PC-3 (cell line): ENCODE measurements at regions not wholly inside any gene's neighbourhood (a gene's known extent, or its start where the extent isn't known, plus 50 kb on each side); places are given as distances from the start of the nearest gene placed in this dataset.
A peak's percentile ranks its signal among the peaks of the same experiment; 100 is the strongest.

Experiments
- ATAC-seq: fragments of 200-7000 bp; cut with Tn5 transposase; 2 replicates; pipeline ENCODE4 v1.9.1; 2020; ENCODE audit warnings: mild to moderate bottlenecking, moderate library complexity
- BruUV-seq: library from RNA; stranded (reverse); fragments of 400-500 nt; replicated peaks from 2 replicates; lab custom pipeline; 2021; lab: Mats Ljungman, UMichigan
- CTCF ChIA-PET: fragments of 300-600 bp; sonication (Branson Sonifier 250); formaldehyde crosslinking; loops from one replicate; lab custom pipeline; 2022; ENCODE audit warnings: antibody characterized with exemption; lab: Charles Lee
- POLR2A ChIA-PET: fragments of 300-600 bp; sonication (Branson Sonifier 250); formaldehyde crosslinking; loops from one replicate; lab custom pipeline; 2022; ENCODE audit warnings: antibody characterized with exemption; ENCODE audit not compliant: unreplicated experiment; lab: Charles Lee
- DNase-seq: peaks from one replicate; pipeline ENCODE4 v3.0.0-alpha.2; 2015
- H2AFZ ChIP-seq: fragments of 300-600 bp; sonication (generic); 2 replicates; pipeline ENCODE4 v1.6.0; 2016; ENCODE audit warnings: antibody characterized with exemption, low read length
- H3F3A ChIP-seq: fragments of 300-600 bp; sonication (generic); one replicate; pipeline ENCODE4 v1.6.0; 2017; ENCODE audit warnings: antibody characterized with exemption, low read length, control low read depth, mild to moderate bottlenecking; ENCODE audit not compliant: unreplicated experiment
- H3K27ac ChIP-seq: fragments of 300-600 bp; sonication (generic); 2 replicates; pipeline ENCODE4 v1.5.1; 2016; ENCODE audit warnings: mild to moderate bottlenecking, low read length
- H3K27me3 ChIP-seq: fragments of 300-600 bp; sonication (generic); 2 replicates; pipeline ENCODE4 v1.6.1; 2016; ENCODE audit warnings: low read length, mixed read lengths
- H3K36me3 ChIP-seq: fragments of 300-600 bp; sonication (generic); 2 replicates; pipeline ENCODE4 v1.6.1; 2016; ENCODE audit warnings: low read depth, mixed run types, low read length, mixed read lengths
- H3K4me1 ChIP-seq: fragments of 300-600 bp; sonication (generic); 2 replicates; pipeline ENCODE4 v1.5.1; 2016; ENCODE audit warnings: low read length; ENCODE audit not compliant: insufficient read depth
- H3K4me2 ChIP-seq: fragments of 300-600 bp; sonication (generic); 2 replicates; pipeline ENCODE4 v1.6.0; 2016; ENCODE audit warnings: low read length
- H3K4me3 ChIP-seq: fragments of 300-600 bp; sonication (generic); 2 replicates; pipeline ENCODE4 v1.5.1; 2016; ENCODE audit warnings: mild to moderate bottlenecking, low read length, mixed read lengths
- H3K79me2 ChIP-seq: fragments of 300-600 bp; sonication (generic); 2 replicates; pipeline ENCODE4 v1.6.1; 2017; ENCODE audit warnings: low read length, mixed read lengths
- H3K9ac ChIP-seq: fragments of 300-600 bp; sonication (generic); 2 replicates; pipeline ENCODE4 v1.6.0; 2016; ENCODE audit warnings: mild to moderate bottlenecking, low read length
- H3K9me2 ChIP-seq: fragments of 300-600 bp; sonication (generic); replicated peaks from 2 replicates; pipeline ENCODE4 v1.6.1; 2016; ENCODE audit warnings: mixed run types, low read length, mixed read lengths
- H3K9me3 ChIP-seq: fragments of 300-600 bp; sonication (generic); 2 replicates; pipeline ENCODE4 v1.6.1; 2016; ENCODE audit warnings: low read length, mixed read lengths
- H4K20me1 ChIP-seq: fragments of 300-600 bp; sonication (generic); 2 replicates; pipeline ENCODE4 v1.6.1; 2016; ENCODE audit warnings: low read length, mixed read lengths
- EZH2 ChIP-seq: fragments of 300-600 bp; sonication (generic); IDR thresholded peaks from one replicate; pipeline ENCODE4 v1.6.1; 2017; ENCODE audit warnings: antibody characterized with exemption, mild to moderate bottlenecking, low read length; ENCODE audit not compliant: unreplicated experiment
- EZH2phosphoT487 ChIP-seq: fragments of 300-600 bp; sonication (generic); IDR thresholded peaks from 2 replicates; pipeline ENCODE4 v1.6.1; 2018; ENCODE audit warnings: mild to moderate bottlenecking, antibody characterized with exemption, low read length, borderline replicate concordance
- intact Hi-C: fragments of 100-400 bp; cut with micrococcal nuclease; formaldehyde crosslinking; loops from 2 replicates; pipeline ENCODE4 v1.9.0; 2023
- TF ChIP-seq, protein P1 (sequence below): fragments of 300-600 bp; sonication (generic); conservative IDR thresholded peaks from 2 replicates; pipeline ENCODE4 v1.5.1; 2017; ENCODE audit warnings: antibody characterized with exemption, low read depth, mild to moderate bottlenecking, low read length

- H3K4me2 ChIP-seq, result no peak overlapping the region
- no peak overlapping the region for H3K27ac ChIP-seq
- intact Hi-C loops, result no loop called here
- ChIA-PET CTCF (no interaction called here), POLR2A (no interaction called here)
- no peak overlapping the region for H3K9ac ChIP-seq
- H3K9me2 ChIP-seq, result no peaks in the 10 kb centered on the region
- H3K79me2 ChIP-seq, result no peaks in the 10 kb centered on the region
- no peaks in the 10 kb centered on the region for H3F3A ChIP-seq
- H4K20me1 ChIP-seq, result no peaks in the 10 kb centered on the region
- no peaks in the 10 kb centered on the region for H3K4me1 ChIP-seq
- DNase-seq (no peak), ATAC-seq (no peak)
- H2AFZ ChIP-seq, result no peak overlapping the region
- H3K9me3 ChIP-seq, result no peaks in the 10 kb centered on the region
- no peak overlapping the region for H3K4me3 ChIP-seq
- BruUV-seq, result no TSS peak
- TF ChIP-seq, protein P1, sequence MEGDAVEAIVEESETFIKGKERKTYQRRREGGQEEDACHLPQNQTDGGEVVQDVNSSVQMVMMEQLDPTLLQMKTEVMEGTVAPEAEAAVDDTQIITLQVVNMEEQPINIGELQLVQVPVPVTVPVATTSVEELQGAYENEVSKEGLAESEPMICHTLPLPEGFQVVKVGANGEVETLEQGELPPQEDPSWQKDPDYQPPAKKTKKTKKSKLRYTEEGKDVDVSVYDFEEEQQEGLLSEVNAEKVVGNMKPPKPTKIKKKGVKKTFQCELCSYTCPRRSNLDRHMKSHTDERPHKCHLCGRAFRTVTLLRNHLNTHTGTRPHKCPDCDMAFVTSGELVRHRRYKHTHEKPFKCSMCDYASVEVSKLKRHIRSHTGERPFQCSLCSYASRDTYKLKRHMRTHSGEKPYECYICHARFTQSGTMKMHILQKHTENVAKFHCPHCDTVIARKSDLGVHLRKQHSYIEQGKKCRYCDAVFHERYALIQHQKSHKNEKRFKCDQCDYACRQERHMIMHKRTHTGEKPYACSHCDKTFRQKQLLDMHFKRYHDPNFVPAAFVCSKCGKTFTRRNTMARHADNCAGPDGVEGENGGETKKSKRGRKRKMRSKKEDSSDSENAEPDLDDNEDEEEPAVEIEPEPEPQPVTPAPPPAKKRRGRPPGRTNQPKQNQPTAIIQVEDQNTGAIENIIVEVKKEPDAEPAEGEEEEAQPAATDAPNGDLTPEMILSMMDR, result 0 out of 2 replicates have a peak, but pooled peaks have one; percentile 25
- no peak for TF ChIP-seq EZH2
- TF ChIP-seq EZH2phosphoT487, result no peak
- H3K36me3 ChIP-seq, result no peaks in the 10 kb centered on the region
- H3K27me3 ChIP-seq, result no peaks in the 10 kb centered on the region
These were observed 163.0 kb upstream of the NLRP1 start for GRCh38 chr17:5747276-5747675.

- H3K27me3 ChIP-seq, result no peaks in the 10 kb centered on the region
- CTCF ChIA-PET, result no interaction called here
These were observed 163.7 kb upstream of the NLRP1 start for GRCh38 chr17:5747964-5748363.

GRCh38 chr17:5753421-5753820 lies 169.1 kb upstream of the NLRP1 start:
- ChIA-PET CTCF (no interaction called here), POLR2A (no interaction called here)
- no peaks in the 10 kb centered on the region for H3K36me3 ChIP-seq
- DNase-seq, result no peak
- no peaks in the 10 kb centered on the region for H3K9me2 ChIP-seq
- no peaks in the 10 kb centered on the region for H4K20me1 ChIP-seq
- no peak overlapping the region for H3K9ac ChIP-seq
- ATAC-seq, result no peak
- TF ChIP-seq EZH2 (no peak), EZH2phosphoT487 (no peak)
- TF ChIP-seq, protein P1, result no peak
- H3K4me1 ChIP-seq, result no peaks in the 10 kb centered on the region
- H2AFZ ChIP-seq, result no peak overlapping the region
- H3F3A ChIP-seq, result no peaks in the 10 kb centered on the region
- BruUV-seq, result no TSS peak
- intact Hi-C loops, result no loop called here
- no peak overlapping the region for H3K4me3 ChIP-seq
- no peaks in the 10 kb centered on the region for H3K9me3 ChIP-seq
- no peaks in the 10 kb centered on the region for H3K27me3 ChIP-seq
- H3K79me2 ChIP-seq, result no peaks in the 10 kb centered on the region
- no peak overlapping the region for H3K27ac ChIP-seq
- no peak overlapping the region for H3K4me2 ChIP-seq

More at GRCh38 chr17:5747964-5748363, 163.7 kb upstream of the NLRP1 start:
- Histone ChIP-seq H3K9me3 (no peaks in the 10 kb centered on the region), H3K9me2 (no peaks in the 10 kb centered on the region), H3K36me3 (no peaks in the 10 kb centered on the region), H4K20me1 (no peaks in the 10 kb centered on the region), H3K4me1 (no peaks in the 10 kb centered on the region), H3K79me2 (no peaks in the 10 kb centered on the region), H3K4me2 (no peak overlapping the region), H3K9ac (no peak overlapping the region), H2AFZ (no peak overlapping the region), H3K4me3 (no peak overlapping the region), H3F3A (no peaks in the 10 kb centered on the region), H3K27ac (no peak overlapping the region)
- TF ChIP-seq, protein P1, result no peak
- BruUV-seq, result no TSS peak
- no peak for ATAC-seq
- no peak for DNase-seq
- intact Hi-C loops, result no loop called here
- POLR2A ChIA-PET, result no interaction called here
